GM19324 (cell line): ENCODE measurements at regions not wholly inside any gene's neighbourhood (a gene's known extent, or its start where the extent isn't known, plus 50 kb on each side); places are given as distances from the start of the nearest gene placed in this dataset.
A peak's percentile ranks its signal among the peaks of the same experiment; 100 is the strongest.

Source experiments
- ATAC-seq: cut with Tn5 transposase; IDR thresholded peaks from one replicate; pipeline ENCODE4 v1.9.1; 2021; ENCODE audit warnings: mild to moderate bottlenecking, moderate library complexity; ENCODE audit not compliant: unreplicated experiment, low FRiP score

GRCh38 chr13:77425705-77426104, 98.8 kb upstream of the MYCBP2 start:
- no peak for ATAC-seq

- ATAC-seq: no peak
Observed at GRCh38 chr13:77423296-77423695, 96.4 kb upstream of the MYCBP2 start.

DNA sequence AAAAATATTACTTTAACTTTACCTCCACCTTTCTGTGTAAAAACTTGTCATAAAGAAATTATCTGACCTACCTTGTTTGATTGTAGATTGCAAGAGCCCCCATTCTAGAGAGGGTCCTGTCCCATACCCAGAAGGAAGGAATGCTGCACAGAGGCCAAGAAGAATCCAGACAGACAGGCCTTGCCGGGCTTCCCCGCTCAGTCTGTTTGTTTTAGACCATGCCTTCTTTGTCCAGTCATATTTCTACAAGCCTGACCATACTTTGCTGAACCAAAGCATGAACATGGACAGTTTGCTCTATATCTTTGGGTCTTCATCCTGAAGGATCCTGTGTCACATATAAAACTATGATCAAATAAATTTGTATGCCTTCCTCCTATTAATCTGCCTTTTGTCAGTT, 95.8 kb upstream of the MYCBP2 start:
- ATAC-seq: no peak

- ATAC-seq: no peak
Observed at GRCh38 chr13:77417897-77418296, 91.0 kb upstream of the MYCBP2 start.

DNA sequence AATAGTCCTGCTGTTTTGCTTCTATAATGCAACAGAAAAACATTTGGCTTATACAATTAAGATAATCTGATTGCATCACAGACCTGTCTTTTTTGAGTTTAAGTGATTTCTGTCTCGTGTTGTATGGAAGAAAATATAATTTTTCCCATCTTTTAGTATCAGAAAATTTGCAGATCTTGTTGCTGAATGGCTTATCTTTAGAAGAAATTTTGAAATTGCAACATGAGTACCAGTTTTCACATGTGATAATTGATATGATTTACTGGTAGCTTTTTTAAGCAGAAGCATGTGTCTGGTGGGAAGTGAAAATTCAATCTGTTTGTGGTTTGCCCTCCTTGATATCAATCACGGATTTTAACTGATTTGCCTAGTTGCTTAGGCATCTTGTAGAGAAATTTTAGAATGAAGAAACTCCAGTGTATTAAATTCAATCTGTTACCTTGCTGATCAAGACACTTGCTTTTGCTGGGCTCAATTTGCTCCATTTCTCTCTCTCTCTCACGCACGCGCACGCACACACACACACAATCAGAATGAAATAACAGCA, 89.8 kb upstream of the MYCBP2 start:
- no peak for ATAC-seq

DNA sequence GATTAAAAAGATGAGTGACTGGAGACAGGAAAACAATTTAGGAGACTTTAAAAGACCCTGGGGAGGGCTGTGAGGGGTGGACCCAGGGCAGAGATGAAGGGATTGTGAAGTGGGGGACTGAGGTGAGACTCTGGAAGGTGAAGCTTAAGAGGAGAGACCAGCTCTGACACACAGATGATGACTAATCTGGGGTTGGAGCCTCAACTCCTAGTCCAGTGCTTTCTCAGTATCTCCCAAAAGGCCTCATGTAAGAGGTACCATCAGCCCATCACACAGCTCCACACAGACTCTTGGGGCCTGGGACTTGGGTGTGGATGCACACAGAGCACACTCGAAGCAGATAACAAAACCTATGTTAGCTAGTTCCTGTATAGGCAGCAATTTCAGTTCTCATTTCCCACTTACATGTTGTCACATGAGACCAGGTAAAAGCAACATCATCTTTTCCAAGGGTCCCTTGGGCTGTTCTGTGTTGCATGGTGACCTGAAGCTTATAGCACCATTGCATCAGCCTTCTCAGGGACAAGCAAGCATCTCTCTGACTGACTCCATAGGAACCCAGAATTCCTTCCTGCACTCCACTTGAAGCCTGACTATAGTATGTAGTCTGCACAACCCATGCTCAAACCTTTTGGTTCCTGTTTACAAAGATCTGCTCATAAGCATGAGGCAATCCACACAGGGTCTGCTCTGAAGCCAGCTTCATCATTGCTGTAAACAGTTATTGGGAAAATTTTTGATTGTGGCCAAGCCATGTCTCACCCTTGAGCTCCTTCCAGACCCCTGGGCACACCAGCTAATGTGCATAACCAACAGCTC, 88.6 kb upstream of the MYCBP2 start:
- ATAC-seq: peak; percentile 74

DNA sequence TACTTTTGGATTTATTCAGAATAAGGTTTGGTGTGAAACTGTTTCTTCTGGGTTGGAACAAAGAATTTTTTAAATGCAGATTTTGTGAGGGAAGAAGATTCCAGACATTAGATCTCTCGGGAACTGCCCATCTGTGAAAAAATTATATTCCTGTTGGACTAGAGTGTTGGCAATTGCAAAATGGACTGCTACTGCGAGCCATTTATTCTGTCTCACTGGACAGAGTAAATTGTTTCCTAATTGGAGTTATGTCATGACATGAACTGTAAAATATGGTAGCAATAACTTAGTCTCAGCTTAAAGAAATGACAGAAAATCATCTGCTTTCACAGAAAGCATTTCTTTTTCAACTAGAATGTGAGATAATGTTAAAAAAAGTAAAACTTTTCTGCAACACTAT, 86.0 kb upstream of the MYCBP2 start:
- ATAC-seq: no peak

DNA sequence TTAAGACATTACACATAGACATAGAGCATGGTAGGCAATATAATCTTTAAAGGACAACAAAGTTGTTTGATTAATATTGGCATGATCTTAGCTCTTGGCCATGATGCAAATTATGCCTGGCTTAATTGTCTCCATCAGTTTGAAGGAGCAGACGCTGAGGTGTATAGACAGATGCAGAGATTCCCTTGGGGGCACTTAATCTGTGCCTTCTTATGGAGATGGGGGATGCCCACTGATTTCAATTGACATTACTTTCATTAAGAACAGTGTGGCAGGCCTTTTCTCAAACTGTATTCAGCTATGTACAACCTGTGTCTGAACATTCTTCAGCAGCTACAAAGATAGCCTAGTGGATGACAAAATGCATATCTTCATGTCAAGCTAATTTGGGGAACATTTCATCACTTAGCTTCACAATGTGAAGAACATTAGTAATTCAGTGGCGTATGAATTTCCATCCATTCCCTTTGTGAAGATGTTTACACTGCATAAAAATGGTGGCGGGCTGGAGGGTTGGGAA, 85.3 kb upstream of the MYCBP2 start:
- no peak for ATAC-seq

GRCh38 chr13:77409412-77409811, 82.5 kb upstream of the MYCBP2 start:
- ATAC-seq: no peak

- ATAC-seq: no peak
Observed at GRCh38 chr13:77406644-77407440, 79.9 kb upstream of the MYCBP2 start.

GRCh38 chr13:77398825-77399620, 72.1 kb upstream of the MYCBP2 start:
- ATAC-seq: no peak

DNA sequence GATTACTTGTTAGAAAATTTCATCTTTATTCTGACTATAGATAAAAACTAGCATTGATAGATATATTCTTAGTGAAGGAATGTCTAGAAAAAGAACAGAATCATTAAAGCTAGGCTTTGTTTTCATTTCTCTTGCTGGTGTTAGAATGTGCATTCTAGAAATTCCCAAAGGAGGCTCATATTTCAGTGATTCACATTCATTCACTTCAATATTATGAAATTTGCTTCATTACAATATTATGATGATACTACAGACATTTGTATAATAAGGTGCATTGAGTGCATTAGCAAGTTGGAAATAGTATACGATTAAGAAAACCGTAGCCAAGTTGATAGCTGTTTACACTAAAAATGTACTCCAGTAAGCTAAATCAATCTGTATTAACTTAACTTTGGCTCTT, 70.7 kb upstream of the MYCBP2 start:
- no peak for ATAC-seq

DNA sequence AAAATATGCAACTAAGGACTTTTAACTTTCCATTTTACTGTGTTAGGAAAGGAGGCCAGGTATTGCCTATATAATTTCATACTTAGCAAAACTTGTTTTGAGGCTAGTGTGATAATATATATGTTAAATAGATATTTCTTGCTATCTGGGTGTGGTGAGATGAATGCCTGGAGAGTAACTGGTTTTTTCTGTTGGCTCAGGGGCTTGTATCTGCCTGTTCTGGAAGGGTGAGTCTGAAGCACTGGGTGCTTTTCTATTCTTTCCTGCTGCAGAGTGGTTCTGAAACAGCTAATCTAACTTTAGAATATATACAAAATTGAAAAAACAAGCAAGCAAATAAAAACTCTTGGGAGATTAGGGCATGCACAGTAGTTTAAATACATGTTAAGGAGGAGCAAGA, 64.6 kb upstream of the MYCBP2 start:
- no peak for ATAC-seq

- ATAC-seq: no peak
Observed at GRCh38 chr13:77390391-77390790, 63.5 kb upstream of the MYCBP2 start.

DNA sequence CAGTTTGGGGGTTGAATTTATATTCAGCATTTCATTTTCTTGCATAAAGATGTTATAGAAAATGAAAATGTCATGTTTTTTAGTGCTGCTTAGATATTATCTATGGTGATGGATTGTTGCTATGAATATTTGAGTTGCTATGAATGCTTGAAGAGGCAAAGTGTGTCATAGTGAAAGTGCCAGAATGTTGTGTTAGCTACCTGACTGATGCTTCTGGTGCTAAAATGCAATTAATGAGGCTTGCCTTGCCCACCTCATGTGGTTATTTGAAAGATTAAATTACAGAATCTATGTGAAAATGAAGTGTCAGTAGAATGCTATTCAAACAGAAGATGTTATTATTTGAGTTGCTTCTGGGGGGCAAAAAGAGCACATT, 62.7 kb upstream of the MYCBP2 start:
- no peak for ATAC-seq

DNA sequence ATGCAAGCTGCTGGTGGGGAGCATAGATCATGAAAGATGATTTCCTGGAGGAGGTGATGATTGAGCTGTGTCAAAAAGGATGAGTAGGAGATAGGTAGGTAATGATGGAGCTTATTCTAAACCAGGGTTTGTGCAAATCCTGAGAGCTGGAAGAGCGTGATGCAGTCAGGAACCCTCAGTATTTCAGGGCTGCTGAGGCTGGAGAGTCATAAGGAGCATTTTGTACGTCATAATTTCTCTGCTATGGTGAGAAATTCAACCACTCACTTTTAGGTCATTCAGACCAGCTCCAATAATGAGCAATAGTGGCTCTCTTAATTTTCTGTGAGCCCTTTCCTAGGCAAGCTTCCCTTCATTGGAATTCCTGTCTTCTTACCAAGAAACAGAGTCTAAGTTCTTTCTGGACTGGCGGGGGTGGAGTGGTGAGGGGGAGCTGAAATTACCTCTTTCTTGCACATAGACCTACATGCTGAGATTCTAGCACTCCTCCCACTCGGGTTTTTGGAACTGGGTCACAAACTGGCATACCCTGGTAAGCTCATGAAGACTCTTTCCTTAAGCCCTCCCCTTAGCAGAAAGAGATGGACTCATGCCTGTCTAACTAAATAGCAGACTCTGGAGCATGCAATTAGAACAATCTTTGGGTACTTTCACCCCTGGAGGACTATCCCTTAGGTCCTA, 62.2 kb upstream of the MYCBP2 start:
- no peak for ATAC-seq

DNA sequence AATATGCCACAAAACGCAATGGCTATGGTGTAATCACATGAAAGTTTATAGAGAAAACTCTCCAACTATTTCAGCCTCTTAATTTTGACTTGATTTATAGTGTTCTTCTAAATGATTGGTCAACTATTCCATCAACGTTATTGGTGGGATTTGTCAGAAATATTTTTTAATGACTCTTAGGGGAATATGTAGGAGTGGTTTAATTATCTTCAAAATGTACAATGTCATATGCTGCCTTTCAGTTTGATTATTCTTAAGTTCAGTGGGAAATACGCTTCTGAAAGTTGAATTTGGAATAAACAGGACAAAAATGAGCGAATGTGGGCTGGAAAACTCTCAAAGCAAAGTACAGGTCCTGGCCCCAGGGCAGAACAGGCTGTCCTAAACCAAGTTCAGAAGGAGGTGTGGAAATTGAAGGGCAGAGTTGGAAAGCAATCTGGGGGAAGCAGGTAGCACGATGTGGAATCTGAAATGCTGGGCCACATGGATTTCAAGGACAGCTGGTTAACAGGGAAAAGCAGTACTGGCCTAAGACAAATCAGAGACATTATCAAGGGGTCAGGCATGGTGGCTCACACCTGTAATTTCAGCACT, 60.8 kb upstream of the MYCBP2 start:
- no peak for ATAC-seq

- ATAC-seq: no peak
Observed at GRCh38 chr13:77386880-77387606, 60.1 kb upstream of the MYCBP2 start.

- ATAC-seq: no peak
Observed at GRCh38 chr13:77386046-77386445, 59.2 kb upstream of the MYCBP2 start.
